PC-9 (cell line): ENCODE measurements at regions not wholly inside any gene's neighbourhood (a gene's known extent, or its start where the extent isn't known, plus 50 kb on each side); places are given as distances from the start of the nearest gene placed in this dataset.
A peak's percentile ranks its signal among the peaks of the same experiment; 100 is the strongest.

Experiments used
- BruUV-seq: library from RNA; stranded (reverse); fragments of 400-500 nt; replicated peaks from 2 replicates; lab custom pipeline; 2021; lab: Mats Ljungman, UMichigan
- CTCF ChIA-PET: fragments of 300-600 bp; sonication (Branson Sonifier 250); formaldehyde crosslinking; loops from one replicate; lab custom pipeline; 2022; ENCODE audit warnings: antibody characterized with exemption; lab: Charles Lee
- POLR2A ChIA-PET: fragments of 300-600 bp; sonication (Branson Sonifier 250); formaldehyde crosslinking; loops from one replicate; lab custom pipeline; 2022; ENCODE audit warnings: antibody characterized with exemption; ENCODE audit not compliant: unreplicated experiment; lab: Charles Lee
- DNase-seq, 2 experiments: peaks; one replicate each; pipeline versions ENCODE4 v3.0.0 to v3.0.0-alpha.2; 2015 to 2022; ENCODE audit warnings: mixed read lengths in 1 of 2
- H2AFZ ChIP-seq: fragments of 200-600 bp; sonication (generic); 2 replicates; pipeline ENCODE4 v1.8.1; 2017; ENCODE audit warnings: antibody characterized with exemption
- H3F3A ChIP-seq: fragments of 200-600 bp; sonication (generic); 2 replicates; pipeline ENCODE4 v1.8.1; 2017; ENCODE audit warnings: antibody characterized with exemption, mild to moderate bottlenecking, low read depth; ENCODE audit not compliant: insufficient read depth
- H3K27ac ChIP-seq: fragments of 200-600 bp; sonication (generic); 2 replicates; pipeline ENCODE4 v1.6.1; 2016; ENCODE audit warnings: mixed run types
- H3K27me3 ChIP-seq: fragments of 200-600 bp; sonication (generic); 2 replicates; pipeline ENCODE4 v1.6.1; 2016; ENCODE audit warnings: low read depth, mixed run types; ENCODE audit not compliant: insufficient read depth
- H3K36me3 ChIP-seq: fragments of 200-600 bp; sonication (generic); 2 replicates; pipeline ENCODE4 v1.6.1; 2016; ENCODE audit warnings: low read depth, mixed run types
- H3K4me1 ChIP-seq: fragments of 200-600 bp; sonication (generic); replicated peaks from 2 replicates; pipeline ENCODE4 v1.6.1; 2016; ENCODE audit warnings: mixed run types; ENCODE audit not compliant: insufficient read depth
- H3K4me2 ChIP-seq: fragments of 200-600 bp; sonication (generic); 2 replicates; pipeline ENCODE4 v1.6.1; 2017; ENCODE audit warnings: mixed run types
- H3K4me3 ChIP-seq: fragments of 200-600 bp; sonication (generic); 2 replicates; pipeline ENCODE4 v1.6.1; 2016; ENCODE audit warnings: mixed run types
- H3K79me2 ChIP-seq: fragments of 200-600 bp; sonication (generic); 2 replicates; pipeline ENCODE4 v1.6.1; 2017; ENCODE audit warnings: low read depth, mixed run types
- H3K9me2 ChIP-seq: fragments of 200-600 bp; sonication (generic); 2 replicates; pipeline ENCODE4 v1.8.1; 2017; ENCODE audit warnings: mild to moderate bottlenecking; ENCODE audit not compliant: insufficient read depth
- H3K9me3 ChIP-seq: fragments of 200-600 bp; sonication (generic); 2 replicates; pipeline ENCODE4 v1.8.1; 2016; ENCODE audit warnings: low read depth; ENCODE audit not compliant: insufficient read depth
- H4K20me1 ChIP-seq: fragments of 200-600 bp; sonication (generic); 2 replicates; pipeline ENCODE4 v1.8.1; 2017; ENCODE audit not compliant: insufficient read depth
- CTCF ChIP-seq: fragments of 200-600 bp; sonication (generic); conservative IDR thresholded peaks from 2 replicates; pipeline ENCODE4 v1.6.1; 2017; ENCODE audit warnings: mixed run types, antibody characterized with exemption, mild to moderate bottlenecking, moderate library complexity
- EZH2 ChIP-seq: fragments of 200-600 bp; sonication (generic); IDR thresholded peaks from 2 replicates; pipeline ENCODE4 v1.8.0; 2017; ENCODE audit warnings: antibody characterized with exemption, low read depth
- intact Hi-C: fragments of 100-400 bp; cut with micrococcal nuclease; formaldehyde crosslinking; loops from one replicate; pipeline ENCODE4 v1.10.0; 2022; ENCODE audit not compliant: unreplicated experiment

GRCh38 chr10:131730771-131731497 lies 169.9 kb upstream of the PPP2R2D start:
- no peaks in the 10 kb centered on the region for H3K4me1 ChIP-seq
- POLR2A ChIA-PET = no interaction called here
- H3K4me3 ChIP-seq = no peak overlapping the region
- intact Hi-C loops = no loop called here
- no peaks in the 10 kb centered on the region for H3K79me2 ChIP-seq
- H3K27me3 ChIP-seq = peaks cover 54% of the 10 kb centered on the region
- H3K9me3 ChIP-seq = no peaks in the 10 kb centered on the region
- TF ChIP-seq CTCF = no peak
- TF ChIP-seq EZH2 = no peak
- H3K36me3 ChIP-seq = no peaks in the 10 kb centered on the region
- H3K9me2 ChIP-seq = no peaks in the 10 kb centered on the region
- H3K27ac ChIP-seq = no peak overlapping the region
- no peak overlapping the region for H2AFZ ChIP-seq
- DNase-seq = no peak
- BruUV-seq = no TSS peak
- no peak overlapping the region for H3K4me2 ChIP-seq
- no peaks in the 10 kb centered on the region for H4K20me1 ChIP-seq
- CTCF ChIA-PET = no interaction called here
- no peaks in the 10 kb centered on the region for H3F3A ChIP-seq

- Histone ChIP-seq H4K20me1 (no peaks in the 10 kb centered on the region), H3K27me3 (peaks cover 51% of the 10 kb centered on the region), H3K4me3 (no peak overlapping the region), H2AFZ (no peak overlapping the region), H3K4me2 (no peak overlapping the region), H3K9me3 (no peaks in the 10 kb centered on the region), H3K9me2 (no peaks in the 10 kb centered on the region), H3F3A (no peaks in the 10 kb centered on the region), H3K4me1 (no peaks in the 10 kb centered on the region), H3K27ac (no peak overlapping the region), H3K36me3 (no peaks in the 10 kb centered on the region), H3K79me2 (no peaks in the 10 kb centered on the region)
- no peak for TF ChIP-seq CTCF
- no peak for TF ChIP-seq EZH2
- CTCF ChIA-PET = no interaction called here
- no peak for DNase-seq
- intact Hi-C loops = no loop called here
- BruUV-seq = no TSS peak
- POLR2A ChIA-PET = no interaction called here
These were observed 168.8 kb upstream of the PPP2R2D start for GRCh38 chr10:131731780-131732630.

- no peak overlapping the region for H2AFZ ChIP-seq
- peak in 1 of 2 experiments; percentile 36 for DNase-seq
- TF ChIP-seq CTCF (no peak), EZH2 (no peak)
- ChIA-PET CTCF (no interaction called here), POLR2A (no interaction called here)
- H3K9me3 ChIP-seq = no peaks in the 10 kb centered on the region
- intact Hi-C loops = no loop called here
- no peaks in the 10 kb centered on the region for H3K9me2 ChIP-seq
- H3K36me3 ChIP-seq = no peaks in the 10 kb centered on the region
- no peaks in the 10 kb centered on the region for H3F3A ChIP-seq
- no peaks in the 10 kb centered on the region for H4K20me1 ChIP-seq
- no peak overlapping the region for H3K27ac ChIP-seq
- H3K4me2 ChIP-seq = no peak overlapping the region
- no peak overlapping the region for H3K4me3 ChIP-seq
- BruUV-seq = no TSS peak
- no peaks in the 10 kb centered on the region for H3K4me1 ChIP-seq
- no peaks in the 10 kb centered on the region for H3K79me2 ChIP-seq
- peaks cover 49% of the 10 kb centered on the region for H3K27me3 ChIP-seq
These were observed 168.1 kb upstream of the PPP2R2D start for GRCh38 chr10:131732631-131733127.
